Astrocyte (in vitro differentiated cells and primary cell): ENCODE measurements at regions not wholly inside any gene's neighbourhood (a gene's known extent, or its start where the extent isn't known, plus 50 kb on each side); places are given as distances from the start of the nearest gene placed in this dataset.
"Not testable (repeated sequence)": the region's sequence is repeated elsewhere in the genome, so short reads cannot be mapped to it uniquely, and the experiment has no call there.

Experiments used
- DNase-seq: peaks from one replicate; pipeline ENCODE4 v3.0.0-alpha.2; 2010; ENCODE audit warnings: low read depth
- FAIRE-seq: peaks from 2 replicates; lab custom pipeline; 2011; peaks lifted over from hg19 to GRCh38; lab: Jason Lieb, UNC
- H2AFZ ChIP-seq: 2 replicates; pipeline ENCODE4 v1.6.0; 2012; ENCODE audit warnings: low read depth, low read length, inconsistent platforms
- H3K27ac ChIP-seq: 2 replicates; pipeline ENCODE4 v1.5.1; 2011; ENCODE audit warnings: low read depth, low read length, inconsistent platforms
- H3K27me3 ChIP-seq: 2 replicates; pipeline ENCODE4 v1.6.0; 2011; ENCODE audit warnings: low read length, inconsistent platforms; ENCODE audit not compliant: insufficient read depth
- H3K36me3 ChIP-seq: 2 replicates; pipeline ENCODE4 v1.5.1; 2011; ENCODE audit warnings: low read length, inconsistent platforms; ENCODE audit not compliant: insufficient read depth
- H3K4me1 ChIP-seq: 2 replicates; pipeline ENCODE4 v1.5.1; 2011; ENCODE audit warnings: low read length, inconsistent platforms; ENCODE audit not compliant: insufficient read depth
- H3K4me2 ChIP-seq: 2 replicates; pipeline ENCODE4 v1.6.0; 2012; ENCODE audit warnings: low read length, inconsistent platforms
- H3K4me3 ChIP-seq: 2 replicates; pipeline ENCODE4 v1.5.1; 2011; ENCODE audit warnings: low read depth, mild to moderate bottlenecking, low read length, inconsistent platforms; ENCODE audit not compliant: insufficient read depth
- H3K79me2 ChIP-seq: 2 replicates; pipeline ENCODE4 v1.6.0; 2012; ENCODE audit warnings: mild to moderate bottlenecking, low read length, inconsistent platforms; ENCODE audit not compliant: insufficient read depth
- H3K9ac ChIP-seq: 2 replicates; pipeline ENCODE4 v1.6.0; 2012; ENCODE audit warnings: mild to moderate bottlenecking, low read length, inconsistent platforms
- H3K9me3 ChIP-seq: 2 replicates; pipeline ENCODE4 v1.5.1; 2012; ENCODE audit warnings: low read depth, mild to moderate bottlenecking, low read length, inconsistent platforms; ENCODE audit not compliant: insufficient read depth
- H4K20me1 ChIP-seq: 2 replicates; pipeline ENCODE4 v1.6.0; 2012; ENCODE audit warnings: low read length, inconsistent platforms; ENCODE audit not compliant: insufficient read depth
- H3K27ac Mint-ChIP-seq: one replicate; pipeline ENCODE4 v1.8.0; 2021; ENCODE audit warnings: mild to moderate bottlenecking, mixed read lengths; ENCODE audit not compliant: unreplicated experiment
- H3K27me3 Mint-ChIP-seq: one replicate; pipeline ENCODE4 v1.8.0; 2021; ENCODE audit warnings: low read depth, mixed read lengths; ENCODE audit not compliant: unreplicated experiment
- H3K36me3 Mint-ChIP-seq: one replicate; pipeline ENCODE4 v1.8.0; 2021; ENCODE audit warnings: low read depth, mixed read lengths; ENCODE audit not compliant: unreplicated experiment
- H3K4me1 Mint-ChIP-seq: one replicate; pipeline ENCODE4 v1.8.0; 2021; ENCODE audit warnings: low read depth, mixed read lengths; ENCODE audit not compliant: unreplicated experiment
- H3K4me3 Mint-ChIP-seq: one replicate; pipeline ENCODE4 v1.8.0; 2021; ENCODE audit warnings: mild to moderate bottlenecking, moderate library complexity, mixed read lengths; ENCODE audit not compliant: unreplicated experiment
- H3K9me3 Mint-ChIP-seq: one replicate; pipeline ENCODE4 v1.8.0; 2021; ENCODE audit warnings: mild to moderate bottlenecking, mixed read lengths; ENCODE audit not compliant: unreplicated experiment
- CTCF ChIP-seq: IDR thresholded peaks from 2 replicates; pipeline ENCODE4 v1.5.1; 2011; ENCODE audit warnings: low read depth, mild to moderate bottlenecking, inconsistent platforms, low read length, moderate library complexity; ENCODE audit not compliant: insufficient read depth
- EZH2 ChIP-seq: IDR thresholded peaks from 2 replicates; pipeline ENCODE4 v1.6.1; 2012; ENCODE audit warnings: mild to moderate bottlenecking, low read length, inconsistent platforms; ENCODE audit not compliant: insufficient read depth

DNA sequence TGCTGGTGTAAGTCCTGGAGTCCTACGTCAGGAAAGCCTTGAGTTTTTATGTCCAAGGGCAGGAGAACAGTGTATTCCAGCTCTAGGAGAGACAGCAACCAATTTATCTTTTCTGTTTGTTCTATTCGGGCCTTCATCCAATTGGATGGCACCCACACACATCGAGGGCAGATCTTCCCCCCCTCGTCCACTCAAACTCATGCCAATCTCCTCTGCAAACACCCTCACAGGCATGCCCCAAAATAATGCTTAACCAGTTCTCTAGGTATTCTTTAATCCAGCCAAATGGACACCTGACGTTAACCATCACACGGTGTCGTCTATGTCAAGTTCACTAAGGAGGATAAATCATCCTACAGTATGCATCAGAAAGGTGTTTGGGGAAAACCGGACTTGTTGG lies 102.5 kb upstream of the TRPM1 start:
- no peak overlapping the region for H3K4me3 ChIP-seq
- H3K79me2 ChIP-seq = no peaks in the 10 kb centered on the region
- H2AFZ ChIP-seq = no peak overlapping the region
- H3K4me1 ChIP-seq = no peaks in the 10 kb centered on the region
- Mint-ChIP-seq H3K36me3 (no peaks in the 10 kb centered on the region), H3K27ac (no peak overlapping the region), H3K4me3 (no peak overlapping the region), H3K27me3 (peaks cover 24% of the 10 kb centered on the region), H3K9me3 (no peaks in the 10 kb centered on the region), H3K4me1 (no peaks in the 10 kb centered on the region)
- DNase-seq (no peak), FAIRE-seq (no peak)
- no peaks in the 10 kb centered on the region for H4K20me1 ChIP-seq
- H3K9ac ChIP-seq = no peak overlapping the region
- no peaks in the 10 kb centered on the region for H3K9me3 ChIP-seq
- no peaks in the 10 kb centered on the region for H3K36me3 ChIP-seq
- no peak overlapping the region for H3K4me2 ChIP-seq
- TF ChIP-seq CTCF = no peak
- no peak for TF ChIP-seq EZH2
- H3K27me3 ChIP-seq = no peaks in the 10 kb centered on the region
- H3K27ac ChIP-seq = no peak overlapping the region

DNA sequence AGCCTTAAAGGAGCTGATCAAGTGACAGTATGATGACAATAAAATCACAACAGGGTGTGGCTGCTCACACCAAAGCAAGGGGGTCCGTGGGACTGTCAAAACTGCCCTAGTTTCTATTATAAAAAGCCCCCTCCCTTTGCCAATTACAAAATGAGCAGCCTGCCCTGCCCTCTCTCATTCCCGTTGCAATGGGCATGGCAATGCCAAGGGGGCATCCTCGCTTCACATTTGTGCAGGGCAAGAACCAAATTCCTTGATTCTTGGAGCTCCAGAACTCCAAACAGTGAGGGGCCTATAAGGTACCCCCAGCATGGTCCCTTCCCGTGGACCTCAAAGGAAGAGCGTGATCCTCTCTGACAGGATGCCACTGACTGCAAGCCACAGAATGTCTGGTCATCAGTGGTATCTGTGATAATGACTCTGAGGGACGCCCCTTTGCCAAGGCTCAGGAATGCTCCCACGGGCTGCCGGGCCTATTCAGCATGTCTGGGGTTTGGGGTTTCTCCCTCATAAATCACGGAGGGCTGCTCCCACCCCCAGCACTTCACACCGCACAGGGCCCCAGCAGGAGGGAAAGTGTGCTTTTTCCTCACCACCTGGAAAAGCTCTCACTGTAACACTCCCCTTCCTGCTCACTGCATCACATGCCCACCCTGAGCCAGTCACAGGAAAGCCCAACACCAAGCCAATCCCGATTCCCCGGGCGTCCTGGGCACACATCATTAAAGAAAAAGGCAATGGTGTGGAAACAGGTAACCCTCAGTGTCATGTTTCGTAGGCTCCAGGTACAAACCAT lies 105.1 kb upstream of the TRPM1 start:
- no peak overlapping the region for H3K27ac ChIP-seq
- H3K36me3 Mint-ChIP-seq = no peaks in the 10 kb centered on the region
- DNase-seq = no peak
- H2AFZ ChIP-seq = no peak overlapping the region
- no peak overlapping the region for H3K27ac Mint-ChIP-seq
- H3K9me3 Mint-ChIP-seq = no peaks in the 10 kb centered on the region
- no peak for TF ChIP-seq EZH2
- TF ChIP-seq CTCF = no peak
- H3K4me1 Mint-ChIP-seq = no peaks in the 10 kb centered on the region
- no peaks in the 10 kb centered on the region for H3K27me3 ChIP-seq
- FAIRE-seq = no peak
- H3K4me2 ChIP-seq = no peak overlapping the region
- no peaks in the 10 kb centered on the region for H3K36me3 ChIP-seq
- peaks cover 27% of the 10 kb centered on the region for H3K27me3 Mint-ChIP-seq
- no peaks in the 10 kb centered on the region for H4K20me1 ChIP-seq
- no peaks in the 10 kb centered on the region for H3K9me3 ChIP-seq
- no peak overlapping the region for H3K9ac ChIP-seq
- no peak overlapping the region for H3K4me3 ChIP-seq
- H3K4me3 Mint-ChIP-seq = no peak overlapping the region
- H3K4me1 ChIP-seq = no peaks in the 10 kb centered on the region
- no peaks in the 10 kb centered on the region for H3K79me2 ChIP-seq

DNA sequence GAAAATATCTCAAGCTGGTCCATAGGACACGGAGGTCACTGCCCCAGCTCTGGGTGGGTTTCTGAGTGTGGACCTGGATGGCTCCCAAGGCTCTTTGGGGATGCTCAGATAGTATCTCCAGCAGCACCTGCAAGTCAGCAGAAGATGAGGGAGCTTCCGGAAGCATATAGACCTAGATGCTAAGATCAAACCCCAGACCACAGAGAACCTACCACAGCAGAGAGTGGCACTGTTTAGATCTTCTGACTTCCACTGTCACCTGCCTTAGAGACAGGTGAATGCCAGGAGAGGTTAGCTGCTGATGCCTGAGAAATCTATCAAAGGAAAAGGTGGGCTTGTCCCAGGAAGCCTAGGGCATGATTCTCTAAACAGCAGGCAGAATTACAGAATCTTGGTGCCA lies 105.7 kb upstream of the TRPM1 start:
- Mint-ChIP-seq H3K27me3 (peaks cover 25% of the 10 kb centered on the region), H3K9me3 (no peaks in the 10 kb centered on the region), H3K27ac (no peak overlapping the region), H3K36me3 (no peaks in the 10 kb centered on the region), H3K4me1 (no peaks in the 10 kb centered on the region), H3K4me3 (no peak overlapping the region)
- H3K27me3 ChIP-seq = no peaks in the 10 kb centered on the region
- FAIRE-seq (no peak), DNase-seq (no peak)
- no peak overlapping the region for H3K27ac ChIP-seq
- no peaks in the 10 kb centered on the region for H3K4me1 ChIP-seq
- no peak overlapping the region for H3K4me2 ChIP-seq
- H3K79me2 ChIP-seq = no peaks in the 10 kb centered on the region
- no peak overlapping the region for H2AFZ ChIP-seq
- TF ChIP-seq CTCF = no peak
- no peak for TF ChIP-seq EZH2
- no peak overlapping the region for H3K9ac ChIP-seq
- no peaks in the 10 kb centered on the region for H3K9me3 ChIP-seq
- no peaks in the 10 kb centered on the region for H4K20me1 ChIP-seq
- H3K4me3 ChIP-seq = no peak overlapping the region
- H3K36me3 ChIP-seq = no peaks in the 10 kb centered on the region

DNA sequence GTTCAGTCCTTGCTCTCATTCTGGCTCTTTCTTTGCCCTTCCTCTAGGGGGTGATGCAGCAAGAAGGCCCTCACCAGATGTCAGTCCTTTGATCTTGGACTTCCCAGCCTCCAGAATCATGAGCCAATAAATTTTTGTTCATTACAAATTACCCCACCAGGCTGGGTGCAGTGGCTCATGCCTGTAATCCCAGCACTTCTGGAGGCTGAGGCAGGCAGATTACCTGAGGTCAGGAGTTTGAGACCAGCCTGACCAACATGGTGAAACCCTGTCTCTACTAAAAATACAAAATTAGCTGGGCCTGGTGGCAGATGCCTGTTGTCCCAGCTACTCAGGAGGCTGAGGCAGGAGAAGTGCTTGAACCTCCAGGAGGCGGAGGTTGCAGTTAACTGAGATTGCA lies 106.3 kb upstream of the TRPM1 start:
- not testable (repeated sequence) for H3K4me1 Mint-ChIP-seq, H3K4me1 ChIP-seq, FAIRE-seq

More for the DNA sequence above, 106.3 kb upstream of the TRPM1 start:
- H3K36me3 ChIP-seq, H3K4me3 Mint-ChIP-seq, H3K4me2 ChIP-seq, H2AFZ ChIP-seq, H3K9me3 ChIP-seq, H3K9me3 Mint-ChIP-seq, DNase-seq, H3K27ac ChIP-seq, H3K79me2 ChIP-seq, H3K9ac ChIP-seq, H4K20me1 ChIP-seq, H3K27me3 ChIP-seq, H3K4me3 ChIP-seq, H3K27ac Mint-ChIP-seq, H3K36me3 Mint-ChIP-seq: not testable (repeated sequence)
- H3K27me3 Mint-ChIP-seq = peaks cover 20% of the 10 kb centered on the region
